ELR (cell line): ENCODE measurements at regions not wholly inside any gene's neighbourhood (a gene's known extent, or its start where the extent isn't known, plus 50 kb on each side); places are given as distances from the start of the nearest gene placed in this dataset.

Source experiments
- DNase-seq: peaks from one replicate; pipeline ENCODE4 v3.0.0-alpha.2; 2015; ENCODE audit warnings: low read depth

DNA sequence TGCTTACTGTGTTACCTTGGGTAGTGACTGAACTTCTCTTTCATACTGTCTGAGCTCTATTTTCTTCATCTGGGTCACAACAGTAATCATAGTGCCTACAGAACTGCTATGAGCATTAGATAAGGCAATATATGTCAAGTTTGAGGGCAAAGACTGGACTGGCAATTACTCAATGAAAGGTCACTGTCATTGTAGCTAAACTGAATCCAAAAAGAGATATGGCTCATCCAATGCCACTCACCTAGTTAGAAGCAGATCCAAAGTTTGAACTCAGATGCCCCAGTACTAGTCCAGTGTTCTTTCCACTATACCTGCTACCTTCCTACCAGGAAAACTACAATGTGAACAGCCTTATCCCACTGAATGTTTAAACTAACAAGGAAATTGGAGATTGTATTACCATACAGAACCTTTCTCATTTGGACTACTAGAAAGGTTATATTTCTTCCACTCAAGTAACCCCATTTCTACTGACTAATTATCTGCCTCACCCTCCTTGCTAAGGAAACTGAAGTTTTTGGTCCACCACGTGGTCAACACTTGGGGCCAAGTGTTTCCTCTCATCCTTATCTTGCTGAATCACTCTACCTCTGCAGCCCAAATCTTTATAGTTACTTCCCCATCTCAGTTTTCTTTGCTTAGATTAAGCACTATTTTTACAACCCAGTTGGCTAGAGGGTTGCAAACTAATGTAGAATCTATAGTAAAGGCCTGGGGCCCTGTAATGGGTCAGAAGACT lies 202.3 kb upstream of the LPP start:
- DNase-seq: no peak

- no peak for DNase-seq
Observed at GRCh38 chr3:187952849-187953248, 201.1 kb upstream of the LPP start.

DNA sequence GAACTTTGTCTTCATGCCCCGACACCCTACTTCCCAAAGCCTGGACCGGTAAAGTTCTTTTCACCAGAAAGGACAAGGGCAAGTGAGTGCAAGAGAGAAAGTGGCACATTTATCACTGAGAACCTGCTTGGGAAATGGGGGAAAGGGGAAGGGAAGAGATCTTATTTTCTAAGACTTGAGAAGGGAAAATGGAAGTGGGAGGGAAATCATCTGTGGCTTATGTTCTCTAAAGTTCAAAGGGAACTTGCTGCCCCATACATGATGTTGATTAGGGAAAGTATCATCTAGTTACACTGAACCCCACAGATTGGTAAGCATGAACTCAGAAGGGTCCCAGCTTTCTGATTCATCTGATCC lies 199.5 kb upstream of the LPP start:
- no peak for DNase-seq

DNA sequence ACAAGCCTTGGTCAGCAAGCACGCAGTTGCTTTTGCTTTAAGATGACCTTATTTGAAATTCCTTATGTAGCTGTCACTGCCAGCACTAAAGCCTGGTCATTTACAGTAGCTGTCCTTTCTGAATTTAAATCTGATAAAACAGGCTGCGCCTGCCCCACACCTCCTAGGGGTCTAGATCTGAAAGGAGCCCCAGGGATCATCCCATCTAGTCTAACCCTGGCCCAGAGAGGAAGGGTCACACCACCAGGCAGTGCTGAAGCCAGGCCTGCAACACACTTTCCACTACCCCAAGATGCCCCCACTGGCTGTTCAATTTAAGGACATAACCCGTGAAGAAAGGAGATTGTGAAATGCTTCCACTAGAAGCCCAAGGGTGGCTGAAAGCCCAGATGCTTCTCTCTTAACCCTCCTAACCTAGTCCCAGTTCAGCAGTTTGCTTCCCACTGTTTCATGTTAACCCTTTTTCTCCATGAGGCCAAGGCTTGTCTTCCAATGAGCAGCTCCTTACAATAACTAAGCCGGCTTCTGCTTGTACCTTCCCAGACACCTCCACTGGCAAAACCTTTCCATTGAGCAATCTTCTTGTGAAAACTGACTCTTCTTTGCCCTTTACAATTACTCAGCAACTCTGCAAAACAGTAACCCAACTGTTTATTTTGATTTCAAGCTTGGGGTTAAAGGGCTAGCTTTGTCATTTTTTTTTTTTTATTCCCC lies 198.9 kb upstream of the LPP start:
- peak; percentile 90 for DNase-seq

GRCh38 chr3:187955587-187955952 lies 198.4 kb upstream of the LPP start:
- DNase-seq: no peak

DNA sequence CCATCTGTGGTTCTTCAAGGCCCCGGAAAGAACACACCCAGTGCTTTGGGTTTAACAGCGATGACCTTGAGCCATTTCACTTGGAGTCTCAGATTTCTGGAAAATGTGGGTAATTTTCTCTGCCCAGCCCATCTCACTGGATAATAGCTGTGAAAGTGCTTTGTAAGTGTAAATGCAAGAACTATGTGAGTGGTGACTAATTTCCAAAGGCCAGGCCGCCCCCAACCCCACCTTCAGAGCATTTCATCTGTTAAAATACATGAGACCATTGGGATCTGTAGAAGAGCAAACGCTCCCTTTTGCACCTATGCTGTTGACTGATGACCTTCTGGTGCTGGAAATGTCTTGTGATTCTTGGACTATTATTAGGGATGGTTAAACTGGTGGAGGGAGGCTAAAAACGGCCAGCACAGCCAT lies 196.8 kb upstream of the LPP start:
- no peak for DNase-seq

GRCh38 chr3:187957582-187957981 lies 196.4 kb upstream of the LPP start:
- no peak for DNase-seq

DNA sequence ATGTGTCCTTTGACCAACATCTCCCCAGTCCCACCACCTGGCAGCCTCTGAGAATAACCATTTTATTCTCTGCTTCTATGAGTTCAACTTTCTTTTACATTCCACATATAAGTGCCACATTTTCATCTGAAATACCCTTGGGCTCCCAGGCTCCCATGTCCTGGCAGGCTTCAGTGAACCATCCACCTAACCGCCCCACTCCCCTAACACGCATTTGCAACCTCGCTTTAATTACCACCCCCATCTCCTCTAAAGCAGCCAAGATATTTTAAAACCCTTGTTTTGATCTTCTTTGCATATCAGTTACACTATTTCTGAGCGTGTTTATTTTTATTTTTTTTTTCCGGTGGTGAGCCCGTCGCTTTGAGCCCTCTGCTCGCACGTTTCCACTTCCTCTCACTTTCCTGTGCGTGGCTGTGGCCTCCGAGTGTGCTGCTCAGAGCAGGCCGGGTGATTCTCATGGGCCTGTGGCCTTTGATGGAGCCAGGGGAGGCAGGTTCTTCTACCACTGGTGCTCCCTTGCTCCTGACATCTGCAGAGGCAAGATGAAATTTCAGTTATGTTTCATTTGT lies 195.4 kb upstream of the LPP start:
- DNase-seq: no peak

DNA sequence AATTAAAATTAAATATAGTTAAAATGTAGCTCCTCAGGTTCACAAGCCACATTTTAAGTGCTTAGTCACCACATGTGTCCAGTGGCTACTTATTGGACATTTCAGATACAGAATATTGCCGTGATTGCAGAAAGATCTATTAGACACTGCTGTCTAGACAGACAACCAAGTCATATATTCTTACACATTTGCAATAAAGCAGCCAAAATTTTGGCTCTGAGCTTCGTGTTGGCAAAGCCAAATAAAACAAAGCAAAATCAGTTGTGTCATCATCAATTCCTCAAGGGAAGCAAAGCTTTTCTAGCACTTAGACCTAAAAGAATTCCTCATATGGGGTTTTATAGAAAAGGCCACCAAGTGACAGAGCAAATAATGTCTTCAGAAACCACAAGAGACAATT lies 193.1 kb upstream of the LPP start:
- no peak for DNase-seq

DNA sequence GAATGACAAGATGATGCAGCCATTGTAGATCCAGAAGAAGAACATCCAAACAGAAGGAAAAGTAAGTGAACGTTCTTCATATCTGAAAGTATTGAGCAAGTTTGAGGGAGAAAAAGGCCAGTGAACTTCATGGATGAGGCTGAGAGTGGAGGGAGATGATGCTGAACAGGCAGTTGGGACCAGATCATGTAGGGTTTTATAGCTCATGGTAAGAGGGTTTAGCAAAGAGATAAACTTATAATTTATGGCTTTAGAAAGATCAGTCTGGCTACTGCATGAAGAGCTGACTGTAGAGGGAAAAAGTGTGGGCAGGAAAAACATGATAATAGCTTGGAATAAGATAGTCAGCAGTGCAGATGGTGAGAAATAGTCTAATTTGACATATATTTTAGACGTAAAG lies 192.6 kb upstream of the LPP start:
- DNase-seq: no peak

GRCh38 chr3:187963003-187963676 lies 190.8 kb upstream of the LPP start:
- no peak for DNase-seq

- no peak for DNase-seq
Observed at GRCh38 chr3:187963677-187964385, 190.1 kb upstream of the LPP start.

DNA sequence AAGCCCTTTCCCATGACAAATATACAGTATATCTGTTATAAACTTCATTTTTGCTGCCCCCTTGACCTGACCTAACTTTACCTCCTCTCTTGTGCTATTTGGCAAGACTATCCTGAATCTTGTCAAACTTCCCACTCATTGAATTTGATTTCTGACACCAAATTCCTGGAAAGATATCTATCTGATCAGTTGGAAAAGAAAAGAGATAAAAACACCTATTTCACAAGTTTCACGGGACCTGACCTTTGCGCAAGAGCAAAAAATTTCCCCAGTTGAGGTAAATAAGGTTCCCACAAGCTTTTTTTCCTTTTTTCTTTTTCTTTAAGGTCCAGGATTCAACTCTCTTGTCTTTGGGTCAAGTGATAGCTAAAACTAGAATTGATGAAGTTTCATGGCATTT lies 189.2 kb upstream of the LPP start:
- no peak for DNase-seq

- no peak for DNase-seq
Observed at GRCh38 chr3:187966096-187966495, 187.9 kb upstream of the LPP start.

DNA sequence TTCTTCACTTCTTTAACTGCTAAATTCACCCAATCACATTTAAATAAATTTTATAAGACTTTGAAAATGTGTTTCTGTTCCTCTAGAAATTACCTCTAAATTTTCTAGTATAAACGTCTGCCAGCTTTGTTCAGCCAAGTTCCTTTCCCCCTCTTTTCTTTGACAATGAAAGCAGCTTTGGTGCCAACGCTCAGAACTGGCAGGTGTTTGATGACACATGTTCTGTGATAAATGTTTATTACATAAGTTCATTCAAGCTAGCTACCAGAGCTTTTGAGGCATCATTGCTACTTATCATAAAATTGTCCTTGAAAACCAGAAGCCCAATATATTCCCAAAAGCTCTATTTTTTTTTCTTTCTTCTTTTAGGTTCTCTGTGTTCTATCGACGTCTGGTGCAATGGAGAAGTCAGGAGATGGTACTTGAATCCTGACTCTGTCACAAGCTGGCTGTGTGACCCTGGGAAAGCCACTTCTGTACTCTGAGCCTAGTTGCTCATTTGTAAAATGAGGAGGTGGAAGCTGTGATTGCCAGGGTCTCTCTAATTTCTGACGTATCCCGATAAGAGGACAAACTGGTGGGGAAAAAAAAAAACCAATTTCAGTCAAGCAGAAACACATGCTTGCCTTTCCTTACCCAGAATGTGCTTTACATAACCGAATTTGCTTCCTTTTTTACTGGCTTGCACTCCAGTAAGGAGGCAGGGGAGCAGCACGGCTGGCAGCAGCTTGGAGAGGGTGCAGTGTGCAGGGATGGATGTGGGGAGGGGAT lies 187.1 kb upstream of the LPP start:
- DNase-seq: no peak

DNA sequence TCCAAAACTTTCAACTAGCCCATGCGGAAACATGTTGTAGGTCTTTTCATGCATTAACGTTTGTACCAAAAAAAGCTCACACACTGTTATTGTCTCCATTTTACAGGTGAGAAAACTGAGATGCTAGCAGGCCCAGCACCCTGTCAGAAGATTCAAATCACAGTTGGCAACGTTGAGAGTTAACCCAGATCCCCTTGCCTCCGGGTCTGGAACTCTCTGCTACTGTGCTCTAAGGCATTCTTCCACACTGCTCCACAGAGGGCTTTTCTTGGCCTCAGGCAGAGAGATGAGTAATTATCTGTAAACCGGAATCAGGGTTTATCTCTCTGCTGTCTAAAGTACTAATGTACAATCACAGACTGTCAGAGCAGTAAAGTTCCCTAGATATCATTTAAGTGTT lies 186.0 kb upstream of the LPP start:
- DNase-seq: peak; percentile 77

- peak; percentile 76 for DNase-seq
Observed at GRCh38 chr3:187968883-187969580, 184.9 kb upstream of the LPP start.

DNA sequence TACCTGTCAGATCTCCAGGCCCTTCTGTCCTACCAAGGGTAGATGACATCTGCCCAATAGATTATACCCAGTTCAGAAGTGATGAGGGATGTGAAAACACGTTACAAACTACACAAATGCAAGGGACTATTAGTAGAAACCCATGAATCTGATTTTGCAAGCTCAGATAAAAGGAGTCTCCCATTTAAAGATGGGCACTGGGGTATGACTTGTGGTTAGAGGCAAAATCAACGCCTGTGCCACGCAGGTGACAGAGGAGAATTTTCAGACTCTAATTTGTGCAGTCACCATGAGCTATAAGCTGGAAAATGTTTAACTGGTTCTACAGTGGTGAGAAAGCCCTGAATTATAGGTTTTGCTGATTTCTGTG lies 184.4 kb upstream of the LPP start:
- DNase-seq: no peak

DNA sequence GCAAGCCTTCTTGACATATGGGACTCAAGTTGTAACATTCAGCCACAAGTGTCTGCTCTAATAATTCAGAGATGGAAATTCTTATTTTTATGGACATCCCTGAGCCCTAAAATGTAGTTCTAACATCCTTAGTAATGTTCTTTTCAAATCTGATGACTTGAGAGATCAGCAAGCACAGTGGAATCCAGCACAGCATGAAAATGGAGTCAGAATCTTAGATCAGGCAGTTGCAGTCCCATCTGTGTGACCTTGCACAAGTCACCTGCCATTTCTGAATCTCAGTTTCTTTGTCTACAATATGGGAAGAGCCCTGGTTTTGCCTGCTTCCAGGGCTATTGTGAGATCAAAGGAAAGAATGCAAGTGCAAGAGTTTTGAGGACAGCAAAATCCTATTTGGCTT lies 183.9 kb upstream of the LPP start:
- DNase-seq: no peak

- no peak for DNase-seq
Observed at GRCh38 chr3:187971629-187972028, 182.3 kb upstream of the LPP start.

- no peak for DNase-seq
Observed at GRCh38 chr3:187972454-187972853, 181.5 kb upstream of the LPP start.
